Stomach (tissue), 4 donors: ENCODE measurements at regions not wholly inside any gene's neighbourhood (a gene's known extent, or its start where the extent isn't known, plus 50 kb on each side); places are given as distances from the start of the nearest gene placed in this dataset.

ENCODE experiments used
- CTCF ChIP-seq, 7 experiments: fragments of 450-650 bp in 4 of 7; fragments of 200-600 bp in 3 of 7; sonication (generic) in 3 of 7; IDR thresholded peaks; one replicate each; pipeline ENCODE4 v1.5.1; 2016 to 2019; ENCODE audit warnings: antibody characterized with exemption in 7 of 7, control low read depth in 2 of 7, mild to moderate bottlenecking in 1 of 7
- EP300 ChIP-seq: sonication (generic); formaldehyde crosslinking; IDR thresholded peaks from one replicate; pipeline ENCODE4 v1.6.1; 2017; ENCODE audit warnings: antibody characterized with exemption
- POLR2A ChIP-seq, 4 donors: fragments of 450-650 bp; IDR thresholded peaks; one replicate each; pipeline ENCODE4 v1.6.1; 2016; ENCODE audit warnings: antibody characterized with exemption in 4 of 4, control low read depth in 2 of 4, mild to moderate bottlenecking in 1 of 4, moderate library complexity in 1 of 4

GRCh38 chr2:172671501-172671900, 64.1 kb upstream of the RAPGEF4 start:
- no peak for TF ChIP-seq CTCF (IDR thresholded peaks at IDR 0.05)
- TF ChIP-seq EP300, result no peak
- no peak for TF ChIP-seq POLR2A (IDR thresholded peaks at IDR 0.05)
